SJSA1 (cell line): ENCODE measurements at regions not wholly inside any gene's neighbourhood (a gene's known extent, or its start where the extent isn't known, plus 50 kb on each side); places are given as distances from the start of the nearest gene placed in this dataset.
"Not testable (repeated sequence)": the region's sequence is repeated elsewhere in the genome, so short reads cannot be mapped to it uniquely, and the experiment has no call there.

Experiments
- DNase-seq, 2 experiments: peaks; one replicate each; pipeline ENCODE4 v3.0.0-alpha.2; 2015 to 2020; ENCODE audit warnings: low spot score in 2 of 2, low read depth in 1 of 2
- H3K27ac ChIP-seq: fragments of 250-450 bp; sonication (Bioruptor Pico); 2 replicates; pipeline ENCODE4 v1.5.1; 2020; ENCODE audit warnings: mild to moderate bottlenecking, moderate library complexity
- H3K27me3 ChIP-seq: fragments of 250-450 bp; sonication (Bioruptor Pico); replicated peaks from 2 replicates; pipeline ENCODE4 v1.5.1; 2020; ENCODE audit warnings: mild to moderate bottlenecking, moderate library complexity
- H3K36me3 ChIP-seq: fragments of 250-450 bp; sonication (Bioruptor Pico); 2 replicates; pipeline ENCODE4 v1.5.1; 2020; ENCODE audit warnings: mild to moderate bottlenecking
- H3K4me1 ChIP-seq: fragments of 250-450 bp; sonication (Bioruptor Pico); replicated peaks from 2 replicates; pipeline ENCODE4 v1.6.1; 2021; ENCODE audit warnings: mild to moderate bottlenecking
- H3K4me3 ChIP-seq: fragments of 250-450 bp; sonication (Bioruptor Pico); 2 replicates; pipeline ENCODE4 v1.5.1; 2020; ENCODE audit warnings: mild to moderate bottlenecking
- H3K9me3 ChIP-seq: fragments of 250-450 bp; sonication (Bioruptor Pico); replicated peaks from 2 replicates; pipeline ENCODE4 v1.5.1; 2020; ENCODE audit warnings: mild to moderate bottlenecking

DNA sequence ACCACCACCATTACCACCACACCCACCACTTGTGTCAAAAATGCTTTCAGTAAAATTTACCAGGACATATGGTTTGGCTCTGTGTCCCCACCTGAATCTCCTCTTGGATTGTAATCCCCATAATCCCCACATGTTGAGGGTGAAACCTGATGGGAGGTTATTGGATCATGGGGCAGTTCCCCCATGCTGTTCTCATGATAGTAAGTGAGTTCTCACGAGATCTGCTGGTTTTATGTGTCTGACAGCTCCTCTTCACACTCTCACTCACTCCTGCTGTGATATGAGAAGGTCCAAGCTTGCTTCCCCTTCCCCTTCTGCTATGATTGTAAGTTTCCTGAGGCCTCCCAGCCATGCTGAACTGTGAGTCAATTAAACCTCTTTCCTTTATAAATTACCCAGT, 176.8 kb upstream of the ERBB4 start:
- H3K4me1 ChIP-seq: peaks cover 15% of the 10 kb centered on the region
- H3K27ac ChIP-seq, H3K27me3 ChIP-seq, DNase-seq, H3K36me3 ChIP-seq, H3K4me3 ChIP-seq, H3K9me3 ChIP-seq: not testable (repeated sequence)

DNA sequence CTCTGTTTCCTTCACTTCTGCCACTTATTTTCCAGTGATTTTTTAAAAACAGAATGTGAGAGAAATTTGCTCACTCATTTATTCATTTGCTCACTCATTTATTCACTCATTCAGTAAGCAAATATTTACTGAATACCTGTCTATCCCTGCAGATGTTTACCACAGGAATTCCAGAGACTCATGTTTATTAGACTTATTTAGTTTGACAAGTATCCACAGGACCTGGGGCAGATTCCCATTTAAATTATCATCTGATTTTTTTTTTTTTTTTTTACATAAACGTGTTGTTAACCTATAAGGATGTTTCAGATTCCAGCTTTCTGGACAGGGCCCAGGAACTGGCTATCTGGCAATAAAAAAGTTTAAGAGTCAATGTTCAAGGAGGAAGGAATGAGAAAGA, 175.1 kb upstream of the ERBB4 start:
- Histone ChIP-seq H3K4me1 (peaks cover 23% of the 10 kb centered on the region), H3K27ac (no peak overlapping the region), H3K36me3 (no peaks in the 10 kb centered on the region), H3K4me3 (no peak overlapping the region), H3K9me3 (no peaks in the 10 kb centered on the region), H3K27me3 (no peaks in the 10 kb centered on the region)
- DNase-seq: no peak

DNA sequence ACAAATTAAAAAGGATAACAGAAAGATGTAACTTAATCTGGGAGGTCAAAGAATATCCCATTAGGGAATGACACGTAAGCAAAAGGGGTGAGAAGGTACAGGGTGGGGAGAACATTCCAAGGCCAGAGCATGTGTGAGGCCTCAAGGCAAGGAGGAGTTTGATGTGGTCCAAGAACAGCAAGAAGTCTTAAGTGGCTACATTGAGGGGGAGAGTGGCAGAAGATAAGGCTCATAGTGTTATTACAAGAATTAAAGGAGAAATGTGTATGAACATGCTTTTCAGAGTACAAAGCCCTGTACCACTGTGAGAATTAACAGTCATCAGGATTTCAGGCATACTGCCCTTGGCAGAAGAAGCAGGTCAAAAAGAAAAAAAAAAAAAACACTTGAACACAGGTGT, 174.4 kb upstream of the ERBB4 start:
- H3K27ac ChIP-seq: peak overlapping the region; percentile 77
- no peaks in the 10 kb centered on the region for H3K9me3 ChIP-seq
- no peak overlapping the region for H3K4me3 ChIP-seq
- peaks cover 23% of the 10 kb centered on the region for H3K4me1 ChIP-seq
- H3K36me3 ChIP-seq: no peaks in the 10 kb centered on the region
- no peaks in the 10 kb centered on the region for H3K27me3 ChIP-seq
- DNase-seq: no peak

DNA sequence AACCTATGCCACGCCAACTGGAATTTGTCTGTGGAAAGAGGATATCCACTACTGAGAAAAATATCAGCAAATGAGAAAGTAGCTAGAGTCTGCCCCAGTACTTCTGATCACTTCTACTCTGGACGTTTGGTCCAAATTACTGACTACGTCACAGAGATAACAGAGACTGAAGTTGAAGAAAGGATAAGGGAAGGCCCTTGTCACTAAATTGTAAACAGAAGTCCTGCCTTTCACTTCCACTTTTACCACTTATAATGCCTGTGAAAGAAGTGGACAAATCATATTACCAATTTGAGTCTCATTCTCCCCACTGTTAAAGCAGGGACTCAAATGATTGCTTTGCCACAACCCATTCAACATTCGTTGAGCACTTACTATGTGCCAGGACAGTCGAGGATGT, 173.9 kb upstream of the ERBB4 start:
- Histone ChIP-seq H3K27me3 (no peaks in the 10 kb centered on the region), H3K4me1 (peaks cover 23% of the 10 kb centered on the region), H3K4me3 (no peak overlapping the region), H3K27ac (peak overlapping the region; percentile 77), H3K36me3 (no peaks in the 10 kb centered on the region), H3K9me3 (no peaks in the 10 kb centered on the region)
- peak in 1 of 2 experiments; percentile 39 for DNase-seq

DNA sequence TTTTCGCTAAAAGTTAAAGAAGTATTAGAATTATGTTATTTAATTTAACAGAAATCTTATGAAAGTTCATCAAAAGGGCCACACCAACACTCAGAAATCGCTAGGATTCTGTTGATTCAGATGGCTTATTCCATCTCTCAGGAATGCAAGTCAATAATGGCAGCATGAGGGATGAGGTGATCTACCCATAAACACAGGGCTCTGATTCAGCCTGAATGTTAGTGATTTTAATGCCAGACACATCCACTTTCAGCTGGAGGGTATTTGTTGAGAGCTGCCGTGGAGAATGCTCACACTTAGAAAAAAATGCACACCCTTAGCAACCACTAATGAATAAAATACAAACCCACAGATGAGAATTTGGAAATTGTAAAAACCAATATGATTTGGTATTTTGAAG, 173.3 kb upstream of the ERBB4 start:
- Histone ChIP-seq H3K4me3 (no peak overlapping the region), H3K27ac (peak overlapping the region; percentile 77), H3K9me3 (no peaks in the 10 kb centered on the region), H3K36me3 (no peaks in the 10 kb centered on the region), H3K4me1 (peaks cover 23% of the 10 kb centered on the region), H3K27me3 (no peaks in the 10 kb centered on the region)
- DNase-seq: peak; percentile 46 to 74

DNA sequence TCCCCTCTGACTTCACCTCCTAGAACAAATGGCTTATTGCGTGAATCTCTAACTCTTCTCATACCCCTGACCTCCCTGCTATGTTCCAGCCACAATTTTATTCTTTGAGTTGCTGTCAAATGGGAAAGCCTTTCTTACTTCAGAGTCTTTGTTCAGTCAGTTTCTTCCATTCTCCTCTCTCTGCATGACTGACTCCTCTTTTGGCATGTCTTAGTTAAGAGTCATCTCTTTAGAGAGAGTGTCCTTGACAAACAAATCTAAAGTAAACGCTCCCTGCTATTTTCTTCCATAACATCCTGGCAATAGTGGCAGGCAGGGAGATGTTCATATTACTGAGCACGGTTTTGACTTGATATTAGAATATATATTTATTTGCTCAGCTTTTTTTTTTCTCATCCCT, 170.7 kb upstream of the ERBB4 start:
- Histone ChIP-seq H3K27ac (peak overlapping the region; percentile 34), H3K27me3 (no peaks in the 10 kb centered on the region), H3K36me3 (no peaks in the 10 kb centered on the region), H3K4me3 (no peak overlapping the region), H3K9me3 (no peaks in the 10 kb centered on the region), H3K4me1 (peaks cover 23% of the 10 kb centered on the region)
- peak in 1 of 2 experiments; percentile 53 for DNase-seq

DNA sequence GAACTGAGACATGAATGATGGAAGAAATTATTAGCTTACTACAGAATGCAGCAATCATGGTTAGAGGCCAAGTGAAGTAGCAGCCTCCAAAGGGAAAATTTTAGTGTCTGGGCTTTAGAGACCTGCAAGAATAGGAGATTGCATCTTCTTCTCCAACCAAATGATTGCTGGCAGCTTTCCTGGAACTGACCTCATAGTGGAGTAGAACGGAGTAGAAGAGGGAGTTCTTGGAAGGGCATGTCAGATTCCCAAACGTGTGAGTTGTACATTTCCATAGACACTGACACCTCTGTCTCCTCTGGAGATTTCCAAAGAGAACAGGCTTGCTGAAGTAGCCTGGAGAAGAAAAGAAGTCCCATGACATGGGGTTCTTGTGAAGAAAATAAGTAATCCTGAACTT, 169.8 kb upstream of the ERBB4 start:
- Histone ChIP-seq H3K9me3 (no peaks in the 10 kb centered on the region), H3K27me3 (no peaks in the 10 kb centered on the region), H3K4me1 (peaks cover 23% of the 10 kb centered on the region), H3K27ac (no peak overlapping the region; the same call in 1 of the 2 replicates), H3K36me3 (no peaks in the 10 kb centered on the region), H3K4me3 (no peak overlapping the region)
- no peak for DNase-seq

DNA sequence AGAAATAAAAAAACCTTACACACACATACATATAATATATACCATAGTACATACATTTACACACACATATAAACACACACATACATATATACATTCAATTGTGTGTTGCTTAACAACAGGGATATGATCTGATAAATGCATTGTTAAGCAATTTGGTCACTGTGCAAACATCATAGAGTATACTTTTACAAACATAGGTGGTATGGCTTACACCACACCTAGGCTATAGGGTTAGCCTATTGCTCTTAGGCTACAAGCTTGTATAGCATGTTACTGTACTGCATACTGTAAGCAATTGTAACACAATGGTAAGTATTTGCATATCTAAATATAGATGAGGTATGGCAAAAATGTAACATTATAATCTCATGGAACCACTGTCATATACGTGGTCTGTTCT, 156.8 kb upstream of the ERBB4 start:
- Histone ChIP-seq H3K27me3 (no peaks in the 10 kb centered on the region), H3K4me1 (no peaks in the 10 kb centered on the region), H3K9me3 (no peaks in the 10 kb centered on the region), H3K4me3 (no peak overlapping the region), H3K36me3 (no peaks in the 10 kb centered on the region), H3K27ac (no peak overlapping the region)
- DNase-seq: no peak

DNA sequence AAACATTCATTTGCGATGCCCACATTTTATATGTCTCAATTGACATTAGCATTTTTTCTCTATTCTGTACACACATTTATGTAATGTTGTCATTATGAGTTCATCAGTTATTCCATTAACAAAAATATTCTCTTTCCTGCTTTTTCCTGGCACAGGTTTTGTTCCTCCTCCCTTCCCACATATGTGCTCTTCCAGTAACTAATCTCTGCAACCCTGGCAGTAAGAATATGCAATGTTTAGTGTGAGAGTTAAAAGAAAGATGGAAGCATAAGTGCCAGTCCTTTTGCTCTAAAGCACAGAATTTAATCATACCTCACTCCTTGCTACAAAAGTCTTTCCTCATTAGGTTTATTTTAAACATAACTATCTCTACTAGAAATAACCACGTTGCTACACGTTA, 155.8 kb upstream of the ERBB4 start:
- no peaks in the 10 kb centered on the region for H3K4me1 ChIP-seq
- H3K4me3 ChIP-seq: no peak overlapping the region
- no peaks in the 10 kb centered on the region for H3K36me3 ChIP-seq
- no peaks in the 10 kb centered on the region for H3K27me3 ChIP-seq
- DNase-seq: no peak
- no peak overlapping the region for H3K27ac ChIP-seq
- no peaks in the 10 kb centered on the region for H3K9me3 ChIP-seq

DNA sequence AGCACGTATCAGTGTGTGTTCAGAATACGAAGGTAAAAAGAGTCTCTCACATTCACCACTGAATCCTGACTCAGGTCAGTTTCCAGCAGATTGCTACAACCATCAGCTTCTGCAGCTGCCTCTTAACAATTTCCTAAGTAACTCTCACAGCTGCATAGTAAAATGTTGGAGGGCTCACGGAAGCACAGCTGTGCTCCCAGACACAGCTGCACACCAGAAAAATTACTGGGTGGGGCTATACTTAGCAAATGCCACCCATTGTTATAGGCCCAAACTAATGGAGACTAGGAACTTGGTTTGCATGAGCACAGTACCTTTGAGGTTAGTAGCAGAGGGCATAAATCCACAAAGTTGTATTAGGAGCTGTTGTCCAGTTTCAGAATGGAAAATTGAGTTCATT, 153.9 kb upstream of the ERBB4 start:
- Histone ChIP-seq H3K4me3 (no peak overlapping the region), H3K36me3 (no peaks in the 10 kb centered on the region), H3K4me1 (no peaks in the 10 kb centered on the region), H3K27me3 (no peaks in the 10 kb centered on the region), H3K27ac (no peak overlapping the region), H3K9me3 (no peaks in the 10 kb centered on the region)
- no peak for DNase-seq

DNA sequence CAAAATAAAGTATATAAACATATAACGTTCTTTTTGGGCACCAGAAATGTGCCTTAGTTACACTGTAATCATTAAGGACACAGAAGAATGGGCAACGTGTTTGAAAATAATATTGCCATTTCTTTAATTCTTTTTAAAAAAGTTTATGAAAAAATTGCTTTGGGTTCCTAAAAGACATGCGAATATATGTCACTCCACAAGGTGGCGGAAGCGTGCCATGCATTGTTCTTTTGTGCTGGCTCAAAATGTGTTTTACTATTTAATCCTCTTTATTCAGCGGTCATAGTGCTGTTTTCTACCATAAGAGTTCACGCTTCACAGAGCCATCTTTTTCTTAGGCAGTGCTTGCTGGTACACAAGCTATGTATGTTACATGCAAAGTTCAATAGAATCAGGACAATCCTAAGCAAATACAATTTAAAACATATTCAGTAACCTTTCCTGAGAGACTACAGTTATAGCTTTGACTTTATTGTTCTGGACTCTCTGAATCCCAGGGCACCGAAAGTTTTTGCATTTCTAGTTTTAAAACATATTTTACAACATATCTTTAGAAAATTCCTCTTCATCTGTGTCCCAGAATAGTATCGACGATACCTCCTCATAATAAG, 147.8 kb upstream of the ERBB4 start:
- H3K27ac ChIP-seq: no peak overlapping the region
- H3K36me3 ChIP-seq: no peaks in the 10 kb centered on the region
- H3K4me3 ChIP-seq: no peak overlapping the region
- peak; percentile 46 to 53 for DNase-seq
- no peaks in the 10 kb centered on the region for H3K9me3 ChIP-seq
- no peaks in the 10 kb centered on the region for H3K27me3 ChIP-seq
- H3K4me1 ChIP-seq: no peaks in the 10 kb centered on the region

DNA sequence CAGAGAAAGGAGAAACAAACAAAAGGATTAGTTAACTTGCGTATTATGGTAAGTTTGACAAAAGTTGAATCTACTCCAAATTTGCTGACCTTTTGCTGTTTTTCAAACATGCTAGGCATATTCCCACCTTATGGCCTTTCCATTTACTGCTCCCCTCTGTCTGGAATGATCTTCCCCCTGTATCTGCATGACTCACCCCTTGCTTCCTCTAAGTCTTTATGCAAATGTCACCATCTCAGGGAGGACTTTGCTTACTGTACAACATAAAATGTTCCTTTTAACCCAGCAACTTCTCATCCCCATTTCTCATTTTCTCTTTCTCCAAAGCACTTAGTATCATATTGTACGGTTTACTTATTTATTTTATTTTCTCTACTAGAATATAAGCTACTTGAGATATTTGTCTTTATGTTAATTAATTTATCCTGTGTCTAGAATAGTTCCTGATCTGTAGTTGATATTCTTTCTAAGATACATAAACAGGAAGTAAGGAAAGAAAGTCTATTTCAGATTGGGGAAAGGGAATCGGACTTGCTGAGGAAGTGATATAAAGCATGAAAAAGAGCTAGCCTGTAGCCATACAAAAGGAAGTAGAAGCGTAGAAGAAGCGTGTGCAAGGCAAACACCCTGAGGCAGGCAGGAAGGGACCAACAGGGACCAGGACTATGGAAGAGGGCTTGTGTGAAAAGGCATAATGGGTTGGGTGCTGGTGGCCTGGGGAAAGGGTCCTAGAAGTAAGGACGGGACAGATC, 144.9 kb upstream of the ERBB4 start:
- no peaks in the 10 kb centered on the region for H3K9me3 ChIP-seq
- DNase-seq: no peak
- no peak overlapping the region for H3K27ac ChIP-seq
- no peaks in the 10 kb centered on the region for H3K27me3 ChIP-seq
- no peaks in the 10 kb centered on the region for H3K36me3 ChIP-seq
- H3K4me1 ChIP-seq: no peaks in the 10 kb centered on the region
- H3K4me3 ChIP-seq: no peak overlapping the region

DNA sequence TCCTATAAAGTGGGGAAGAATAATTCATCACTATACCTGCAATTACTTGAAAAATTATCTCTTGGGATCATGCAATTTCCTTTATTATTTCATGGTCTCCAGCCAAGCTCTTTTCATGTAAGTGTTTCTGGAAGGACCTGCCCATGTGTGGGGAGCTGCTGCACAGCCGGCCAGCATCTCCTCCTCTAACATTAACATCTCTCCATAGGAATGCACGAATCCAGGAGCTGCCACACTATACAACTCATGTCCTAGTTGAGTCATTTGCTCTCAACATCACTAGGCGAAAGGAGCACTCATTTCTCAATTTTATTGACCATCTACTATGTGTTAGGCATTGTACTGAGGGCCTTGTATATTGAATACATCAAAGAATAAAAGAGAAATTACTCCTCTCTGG, 144.3 kb upstream of the ERBB4 start:
- H3K4me3 ChIP-seq: no peak overlapping the region
- no peaks in the 10 kb centered on the region for H3K9me3 ChIP-seq
- no peaks in the 10 kb centered on the region for H3K4me1 ChIP-seq
- DNase-seq: no peak
- no peaks in the 10 kb centered on the region for H3K27me3 ChIP-seq
- no peaks in the 10 kb centered on the region for H3K36me3 ChIP-seq
- no peak overlapping the region for H3K27ac ChIP-seq

DNA sequence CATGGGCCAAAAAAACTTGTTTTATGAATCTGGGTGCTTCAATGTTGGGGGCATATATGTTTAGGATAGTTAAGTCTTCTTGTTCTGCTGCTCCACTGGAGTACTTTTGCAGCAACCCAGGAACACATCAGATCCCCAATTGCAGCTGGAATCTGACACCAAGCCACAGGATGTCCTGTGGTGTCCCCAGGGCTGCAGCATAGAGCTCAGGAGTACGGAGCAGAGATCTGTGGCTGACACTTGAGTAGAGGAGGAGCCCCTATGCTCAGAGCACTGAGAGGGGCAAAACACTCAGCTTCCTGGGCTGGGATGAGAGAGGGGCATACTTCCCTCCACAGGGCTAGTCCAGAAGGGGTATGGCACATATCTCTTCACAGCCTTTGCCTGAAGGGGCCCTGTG, 138.9 kb upstream of the ERBB4 start:
- H3K4me1 ChIP-seq: no peaks in the 10 kb centered on the region
- H3K9me3 ChIP-seq: no peaks in the 10 kb centered on the region
- no peaks in the 10 kb centered on the region for H3K27me3 ChIP-seq
- no peak for DNase-seq
- no peaks in the 10 kb centered on the region for H3K36me3 ChIP-seq
- H3K27ac ChIP-seq: no peak overlapping the region
- no peak overlapping the region for H3K4me3 ChIP-seq

DNA sequence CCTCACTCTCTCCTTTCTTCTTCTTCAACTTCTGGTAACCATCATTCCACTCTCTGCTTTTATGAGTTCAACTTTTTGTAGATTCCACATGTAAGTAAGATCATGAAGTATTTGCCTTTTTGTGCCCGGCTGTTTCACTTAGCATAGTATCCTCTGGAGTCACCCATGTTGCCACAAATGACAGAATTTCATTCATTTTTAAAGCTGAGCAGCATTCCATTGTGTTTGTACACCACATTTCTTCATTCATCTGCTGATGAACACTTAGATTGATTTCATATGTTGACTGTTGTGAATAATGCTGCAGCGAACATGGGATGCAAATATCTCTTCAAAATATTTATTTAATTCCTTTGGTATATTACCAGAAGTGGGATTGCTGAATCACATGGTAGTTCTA, 133.6 kb upstream of the ERBB4 start:
- no peak for DNase-seq

More for the DNA sequence above, 133.6 kb upstream of the ERBB4 start:
- no peaks in the 10 kb centered on the region for H3K4me1 ChIP-seq
- H3K27ac ChIP-seq: no peak overlapping the region
- no peak overlapping the region for H3K4me3 ChIP-seq
- no peaks in the 10 kb centered on the region for H3K9me3 ChIP-seq
- no peaks in the 10 kb centered on the region for H3K36me3 ChIP-seq
- H3K27me3 ChIP-seq: no peaks in the 10 kb centered on the region
